ENCODE measurements at regions not wholly inside any gene's neighbourhood (a gene's known extent, or its start where the extent isn't known, plus 50 kb on each side); places are given as distances from the start of the nearest gene placed in this dataset.

- TF ChIP-seq CTCF (IDR thresholded peaks at IDR 0.05; ENCODE audit: low read depth, low read length) = no peak
- TF ChIP-seq EZH2phosphoT487 (IDR thresholded peaks at IDR 0.05; ENCODE audit: low read depth) = no peak
Observed at GRCh38 chr2:174663550-174663949, 65.9 kb upstream of the WIPF1 start.
